Breast epithelium (tissue), 4 donors: ENCODE measurements at regions not wholly inside any gene's neighbourhood (a gene's known extent, or its start where the extent isn't known, plus 50 kb on each side); places are given as distances from the start of the nearest gene placed in this dataset.

Source experiments
- DNase-seq, 2 donors: peaks; one replicate each; pipeline ENCODE4 v3.0.0-alpha.2; 2019; ENCODE audit warnings: low spot score in 2 of 2
- H3K27ac ChIP-seq, 2 donors: fragments of 200-600 bp; sonication (generic) in 1 of 2; one replicate each; pipeline ENCODE4 v1.5.1; 2016 to 2019; ENCODE audit warnings: mild to moderate bottlenecking in 1 of 2
- H3K27me3 ChIP-seq, 2 donors: fragments of 200-600 bp; sonication (generic) in 1 of 2; one replicate each; pipeline versions ENCODE4 v1.5.1 to v1.6.0; 2017 to 2019; ENCODE audit warnings: control low read depth in 1 of 2, mild to moderate bottlenecking in 1 of 2
- H3K36me3 ChIP-seq: fragments of 200-600 bp; one replicate; pipeline ENCODE4 v1.5.1; 2019
- H3K4me1 ChIP-seq, 2 donors: fragments of 200-600 bp; sonication (generic); one replicate each; pipeline ENCODE4 v1.5.1; 2016 to 2019; ENCODE audit warnings: control low read depth in 1 of 2
- H3K4me3 ChIP-seq, 3 donors: fragments of 200-600 bp; sonication (generic); 1 replicate in 2 of 3; 2 replicates in 1 of 3; pipeline ENCODE4 v1.5.1; 2016 to 2019; ENCODE audit warnings: mild to moderate bottlenecking in 3 of 3, moderate library complexity in 2 of 3
- H3K9me3 ChIP-seq, 2 donors: fragments of 200-600 bp; sonication (generic) in 1 of 2; one replicate each; pipeline ENCODE4 v1.5.1; 2016 to 2019; ENCODE audit warnings: control low read depth in 1 of 2
- POLR2A ChIP-seq: fragments of 450-650 bp; IDR thresholded peaks from one replicate; pipeline ENCODE4 v1.6.1; 2016; ENCODE audit warnings: antibody characterized with exemption, mild to moderate bottlenecking, moderate library complexity
- POLR2AphosphoS5 ChIP-seq, 3 donors: sonication (generic); formaldehyde crosslinking; IDR thresholded peaks; one replicate each; pipeline ENCODE4 v1.6.1; 2017; ENCODE audit warnings: antibody characterized with exemption in 3 of 3
- intact Hi-C: fragments of 100-400 bp; cut with DNase I; formaldehyde crosslinking; loops from one replicate; pipeline ENCODE4 v1.15.1; 2023; ENCODE audit warnings: low total_unique reads
- TF ChIP-seq, protein P1 (sequence below), 3 donors: fragments of 450-650 bp; IDR thresholded peaks; one replicate each; pipeline ENCODE4 v1.5.1; 2016 to 2017; ENCODE audit warnings: antibody characterized with exemption in 3 of 3, mild to moderate bottlenecking in 3 of 3, moderate library complexity in 3 of 3

DNA sequence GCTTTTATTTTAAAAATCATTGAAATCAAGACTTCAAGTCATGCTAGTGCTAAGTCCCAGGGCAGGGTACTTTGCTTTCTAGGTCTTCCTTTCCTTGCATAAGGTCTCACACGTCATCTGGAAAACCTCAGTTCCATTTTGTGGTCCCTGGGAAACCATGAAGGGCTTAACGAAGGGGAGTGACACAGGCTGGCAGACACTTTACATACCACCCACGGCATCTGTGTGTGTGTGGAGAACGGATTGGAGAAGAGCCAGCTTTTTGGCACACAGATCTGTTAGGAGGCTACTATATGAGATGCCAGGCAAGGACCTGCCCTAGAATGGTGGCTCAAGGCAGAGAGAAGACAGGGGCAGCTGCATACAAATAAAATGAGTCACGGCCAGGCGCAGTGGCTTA is 107.5 kb upstream of the NSMCE3 start:
- Histone ChIP-seq H3K36me3 (no peaks in the 10 kb centered on the region), H3K9me3 (no peaks in the 10 kb centered on the region), H3K27me3 (no peaks in the 10 kb centered on the region), H3K27ac (no peak overlapping the region), H3K4me1 (no peaks in the 10 kb centered on the region), H3K4me3 (no peak overlapping the region)
- TF ChIP-seq POLR2AphosphoS5 (IDR thresholded peaks at IDR 0.05) (no peak), POLR2A (no peak)
- TF ChIP-seq, protein P1, sequence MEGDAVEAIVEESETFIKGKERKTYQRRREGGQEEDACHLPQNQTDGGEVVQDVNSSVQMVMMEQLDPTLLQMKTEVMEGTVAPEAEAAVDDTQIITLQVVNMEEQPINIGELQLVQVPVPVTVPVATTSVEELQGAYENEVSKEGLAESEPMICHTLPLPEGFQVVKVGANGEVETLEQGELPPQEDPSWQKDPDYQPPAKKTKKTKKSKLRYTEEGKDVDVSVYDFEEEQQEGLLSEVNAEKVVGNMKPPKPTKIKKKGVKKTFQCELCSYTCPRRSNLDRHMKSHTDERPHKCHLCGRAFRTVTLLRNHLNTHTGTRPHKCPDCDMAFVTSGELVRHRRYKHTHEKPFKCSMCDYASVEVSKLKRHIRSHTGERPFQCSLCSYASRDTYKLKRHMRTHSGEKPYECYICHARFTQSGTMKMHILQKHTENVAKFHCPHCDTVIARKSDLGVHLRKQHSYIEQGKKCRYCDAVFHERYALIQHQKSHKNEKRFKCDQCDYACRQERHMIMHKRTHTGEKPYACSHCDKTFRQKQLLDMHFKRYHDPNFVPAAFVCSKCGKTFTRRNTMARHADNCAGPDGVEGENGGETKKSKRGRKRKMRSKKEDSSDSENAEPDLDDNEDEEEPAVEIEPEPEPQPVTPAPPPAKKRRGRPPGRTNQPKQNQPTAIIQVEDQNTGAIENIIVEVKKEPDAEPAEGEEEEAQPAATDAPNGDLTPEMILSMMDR (IDR thresholded peaks at IDR 0.05) = no peak
- intact Hi-C loops = no loop called here
- no peak for DNase-seq

DNA sequence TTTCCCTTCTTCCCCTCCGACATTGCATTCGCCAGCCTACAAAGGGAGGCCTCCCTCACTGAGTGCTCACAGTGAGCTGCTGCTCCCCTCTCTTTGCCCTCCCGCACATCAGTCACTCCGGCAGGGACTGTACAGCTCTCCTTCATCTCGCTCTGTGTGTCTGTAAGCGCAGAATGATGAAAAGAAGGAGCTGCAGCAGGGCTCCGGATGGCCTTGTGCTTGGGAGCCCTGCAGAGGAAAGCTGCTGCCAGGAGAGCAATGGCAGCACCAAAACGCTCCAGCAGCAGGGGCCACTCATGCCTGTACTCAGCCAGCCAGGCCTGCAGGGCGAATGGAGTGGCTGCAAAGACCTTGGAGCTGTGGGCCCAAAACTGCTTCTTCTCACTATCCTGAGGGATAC is 107.0 kb upstream of the NSMCE3 start:
- H3K36me3 ChIP-seq = no peaks in the 10 kb centered on the region
- intact Hi-C loops = no loop called here

DNA sequence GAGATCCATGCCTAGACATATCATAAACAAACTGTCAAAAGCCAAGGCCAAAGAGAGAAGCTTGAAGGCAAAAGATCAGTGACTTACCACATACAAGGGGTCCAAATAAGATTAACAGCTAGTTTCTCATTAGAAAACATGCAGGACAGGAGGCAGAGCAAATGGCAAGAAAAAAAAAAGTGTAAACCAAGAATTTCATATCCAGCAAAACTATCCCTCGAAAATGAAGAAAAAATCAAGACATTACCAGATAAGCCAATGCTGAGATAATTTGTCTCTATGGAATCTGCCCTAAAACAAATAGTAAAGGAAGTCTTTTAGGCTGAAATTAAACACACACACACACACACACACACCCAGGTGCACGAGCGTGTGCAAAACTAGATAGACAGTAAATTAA is 99.6 kb upstream of the NSMCE3 start:
- DNase-seq = no peak
- TF ChIP-seq POLR2AphosphoS5 (IDR thresholded peaks at IDR 0.05) (no peak), POLR2A (no peak)
- TF ChIP-seq, protein P1 (IDR thresholded peaks at IDR 0.05) = no peak
- intact Hi-C loops = no loop called here
- no peak overlapping the region for H3K4me3 ChIP-seq
- H3K4me1 ChIP-seq = no peaks in the 10 kb centered on the region
- no peaks in the 10 kb centered on the region for H3K36me3 ChIP-seq
- no peak overlapping the region for H3K27ac ChIP-seq
- peaks cover 0 to 18% of the 10 kb centered on the region in 2 donors for H3K9me3 ChIP-seq
- no peaks in the 10 kb centered on the region for H3K27me3 ChIP-seq

More for the DNA sequence above, 107.0 kb upstream of the NSMCE3 start:
- DNase-seq = no peak
- no peak overlapping the region for H3K4me3 ChIP-seq
- TF ChIP-seq, protein P1 (IDR thresholded peaks at IDR 0.05) = no peak
- TF ChIP-seq POLR2A = no peak
- no peak for TF ChIP-seq POLR2AphosphoS5 (IDR thresholded peaks at IDR 0.05)
- no peaks in the 10 kb centered on the region for H3K27me3 ChIP-seq
- no peaks in the 10 kb centered on the region for H3K4me1 ChIP-seq
- H3K9me3 ChIP-seq = no peaks in the 10 kb centered on the region
- H3K27ac ChIP-seq = no peak overlapping the region

DNA sequence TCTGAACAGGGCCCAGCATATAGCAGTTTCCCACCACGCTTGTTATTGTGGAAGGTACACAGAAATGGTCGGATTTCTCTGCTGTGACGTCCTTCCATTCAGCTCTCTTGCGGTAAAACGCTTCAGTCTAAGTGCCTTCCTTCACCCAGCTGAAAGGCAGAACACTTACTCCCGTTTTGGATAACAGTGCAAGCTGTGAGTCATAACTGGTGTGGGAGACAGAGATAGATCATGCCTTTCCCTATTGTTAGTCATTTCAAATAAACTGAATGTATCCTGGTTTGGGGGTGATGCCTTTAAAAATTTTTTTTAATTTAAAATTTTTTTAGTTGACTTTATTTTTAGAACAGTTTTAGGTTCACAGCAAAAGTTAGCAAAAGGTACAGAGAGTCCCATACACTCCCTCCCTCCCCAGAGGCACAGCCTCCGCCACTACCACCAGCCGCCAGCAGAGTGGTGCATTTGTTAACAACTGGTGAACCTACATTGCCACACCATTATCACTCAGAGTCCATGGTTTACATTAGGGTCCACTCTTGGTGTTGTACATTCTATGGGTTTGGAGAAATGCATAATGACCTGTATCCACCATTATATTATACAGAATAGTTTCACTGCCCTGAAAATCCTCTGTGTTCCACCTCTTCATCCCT is 94.9 kb upstream of the NSMCE3 start:
- no peak for DNase-seq
- TF ChIP-seq POLR2A (no peak), POLR2AphosphoS5 (IDR thresholded peaks at IDR 0.05) (no peak)
- TF ChIP-seq, protein P1 (IDR thresholded peaks at IDR 0.05) = no peak
- intact Hi-C loops = no loop called here
- H3K9me3 ChIP-seq = peaks cover 0 to 14% of the 10 kb centered on the region in 2 donors
- H3K36me3 ChIP-seq = no peaks in the 10 kb centered on the region
- no peaks in the 10 kb centered on the region for H3K27me3 ChIP-seq
- no peaks in the 10 kb centered on the region for H3K4me1 ChIP-seq
- H3K4me3 ChIP-seq = no peak overlapping the region
- H3K27ac ChIP-seq = no peak overlapping the region

DNA sequence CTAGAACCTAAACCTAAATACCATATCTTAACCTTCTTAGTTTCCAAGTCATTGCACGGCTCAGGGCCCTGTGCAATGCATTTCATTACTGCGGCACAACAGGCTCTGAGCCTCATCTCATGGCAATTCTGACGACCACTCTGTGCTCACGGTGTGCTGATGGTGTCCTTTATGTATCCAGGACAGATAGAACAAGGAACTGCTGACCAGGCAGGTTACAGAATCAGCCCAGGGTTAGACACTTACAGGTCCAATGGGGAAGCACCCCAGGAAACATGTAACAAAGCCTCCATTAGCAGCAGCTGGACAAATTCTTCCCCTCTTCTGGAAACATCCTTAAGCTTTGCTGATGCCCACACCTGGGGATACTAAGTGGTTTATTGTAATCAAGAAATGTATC is 91.9 kb upstream of the NSMCE3 start:
- Histone ChIP-seq H3K27me3 (peaks cover 0 to 3% of the 10 kb centered on the region in 2 donors), H3K36me3 (no peaks in the 10 kb centered on the region), H3K27ac (no peak overlapping the region), H3K4me3 (no peak overlapping the region), H3K4me1 (no peaks in the 10 kb centered on the region), H3K9me3 (no peaks in the 10 kb centered on the region)
- no peak for DNase-seq
- TF ChIP-seq, protein P1 (IDR thresholded peaks at IDR 0.05) = no peak
- TF ChIP-seq POLR2AphosphoS5 (IDR thresholded peaks at IDR 0.05) (no peak), POLR2A (no peak)
- intact Hi-C loops = no loop called here
